EH (cell line): ENCODE measurements at regions not wholly inside any gene's neighbourhood (a gene's known extent, or its start where the extent isn't known, plus 50 kb on each side); places are given as distances from the start of the nearest gene placed in this dataset.

ENCODE experiments used
- DNase-seq: peaks from one replicate; pipeline ENCODE4 v3.0.0-alpha.2; 2015; ENCODE audit warnings: low read depth

DNA sequence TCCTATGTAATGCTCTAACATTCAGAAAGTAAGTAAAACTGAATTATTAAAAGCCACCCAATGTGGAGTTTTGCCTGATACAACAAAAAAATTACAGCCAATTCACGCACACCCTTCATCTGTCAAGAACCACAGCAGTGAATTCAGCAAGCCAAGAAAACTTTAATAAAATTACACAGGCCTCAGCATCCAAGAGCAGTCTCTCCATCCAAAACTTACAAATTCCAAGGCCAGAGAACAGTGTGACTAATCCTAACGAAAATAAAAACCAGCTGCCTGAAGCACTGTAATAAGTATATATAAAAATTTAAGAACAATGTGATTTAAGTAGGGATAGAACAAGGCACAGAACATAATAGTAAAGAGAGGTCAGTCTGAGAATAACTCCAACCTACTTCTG is 54.2 kb downstream of the SIX6 start:
- peak; percentile 73 for DNase-seq

DNA sequence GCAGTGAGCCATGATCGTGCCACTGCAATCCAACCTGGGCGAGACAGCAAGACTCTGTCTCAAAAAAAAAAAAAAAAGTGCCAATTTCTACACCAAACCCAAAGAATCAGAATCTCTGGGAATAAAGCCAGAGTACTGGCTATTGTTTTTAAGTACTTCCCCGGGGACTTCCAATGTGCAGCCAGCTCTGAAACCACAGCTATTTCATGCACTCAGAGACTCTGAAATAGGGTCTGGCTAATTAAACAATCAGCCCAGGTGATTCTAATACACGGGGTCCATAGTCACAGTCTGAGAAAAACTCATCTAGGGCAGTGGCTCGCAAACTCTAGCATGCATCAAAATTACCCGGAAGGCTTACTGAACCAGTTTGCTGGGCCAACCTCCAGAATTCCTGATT is 56.3 kb downstream of the SIX6 start:
- peak; percentile 66 for DNase-seq

DNA sequence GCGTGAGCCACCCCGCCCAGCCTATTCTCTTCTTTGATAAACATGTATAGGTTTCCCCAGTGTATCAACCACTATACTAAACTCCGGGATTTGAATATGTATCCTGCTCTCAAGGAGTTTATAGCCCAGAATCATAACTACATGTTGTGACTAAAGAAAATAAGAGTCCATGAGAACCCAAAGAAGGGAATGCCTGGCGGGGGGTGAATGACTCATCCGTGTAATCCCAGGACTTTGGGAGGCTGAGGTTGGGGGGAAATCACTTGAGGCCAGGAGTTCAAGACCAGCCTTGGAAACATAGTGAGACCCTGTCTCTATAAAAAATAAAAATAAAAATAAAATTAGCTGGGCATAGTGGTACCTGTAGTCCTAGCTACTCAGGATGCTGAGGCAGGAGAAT is 57.2 kb downstream of the SIX6 start:
- peak; percentile 30 for DNase-seq

DNA sequence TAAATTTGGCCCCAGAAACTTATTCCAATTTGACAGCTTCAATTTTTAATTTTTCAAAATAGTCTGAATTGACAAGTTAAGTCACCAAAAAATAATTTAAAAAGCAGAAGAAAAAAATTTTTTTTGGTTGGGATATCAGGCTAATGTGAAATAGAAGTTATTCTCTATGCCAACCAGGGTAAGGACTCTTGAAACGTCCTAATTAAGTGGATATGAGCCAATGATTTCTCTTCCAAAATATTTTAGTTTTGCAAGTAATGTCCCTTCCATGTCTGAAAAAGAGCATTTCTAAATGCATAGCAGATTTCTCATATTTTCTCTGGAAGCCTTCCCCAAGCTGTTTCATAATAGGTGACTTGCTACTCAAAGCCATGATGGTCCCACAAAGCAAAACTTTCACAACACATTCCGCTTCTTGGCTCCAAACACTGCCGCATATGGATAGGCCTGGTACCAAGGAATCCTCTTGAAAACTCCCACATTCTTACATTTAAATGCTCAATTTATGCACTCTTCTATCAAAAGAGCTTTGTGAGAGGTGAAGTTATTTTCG is 65.1 kb downstream of the SIX6 start:
- DNase-seq, result peak; percentile 5

DNA sequence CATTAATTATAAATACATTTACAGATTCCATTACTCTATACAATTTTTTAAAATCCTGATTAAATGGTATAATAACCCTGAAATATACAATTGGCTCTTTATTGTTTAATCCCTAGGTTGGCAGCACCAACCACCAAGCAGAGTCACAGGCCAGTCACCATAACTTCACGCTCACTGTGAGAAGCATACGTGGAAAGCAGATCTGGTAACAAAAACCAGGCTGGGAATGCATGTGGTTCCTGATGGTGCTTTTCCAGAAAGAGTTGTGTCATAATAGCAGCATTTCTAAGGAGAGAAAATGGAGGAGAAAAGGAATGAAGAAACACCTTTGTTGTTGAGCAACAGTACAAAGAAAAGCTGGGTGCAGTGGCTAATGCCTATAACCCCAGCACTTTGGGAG is 66.1 kb downstream of the SIX6 start:
- no peak for DNase-seq

DNA sequence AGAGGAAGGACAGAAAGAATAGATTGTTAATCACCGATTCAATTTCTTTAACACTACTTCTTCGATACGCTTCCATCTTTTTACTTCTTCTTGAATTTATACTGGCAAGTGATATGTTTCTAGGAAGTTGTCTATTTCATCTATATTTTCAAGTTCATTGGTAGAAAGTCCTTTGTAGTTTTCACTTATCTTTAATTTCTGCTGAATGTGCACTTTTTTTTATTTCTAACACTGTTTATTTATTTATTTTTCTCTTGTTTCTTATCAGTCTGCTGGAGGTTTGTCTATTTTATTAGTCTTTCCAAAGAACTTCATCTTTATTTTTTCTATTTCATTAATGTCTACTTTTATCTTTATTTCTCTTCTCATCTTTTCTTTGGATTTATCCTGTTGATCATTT is 63.6 kb downstream of the SIX1 start:
- DNase-seq, result no peak

DNA sequence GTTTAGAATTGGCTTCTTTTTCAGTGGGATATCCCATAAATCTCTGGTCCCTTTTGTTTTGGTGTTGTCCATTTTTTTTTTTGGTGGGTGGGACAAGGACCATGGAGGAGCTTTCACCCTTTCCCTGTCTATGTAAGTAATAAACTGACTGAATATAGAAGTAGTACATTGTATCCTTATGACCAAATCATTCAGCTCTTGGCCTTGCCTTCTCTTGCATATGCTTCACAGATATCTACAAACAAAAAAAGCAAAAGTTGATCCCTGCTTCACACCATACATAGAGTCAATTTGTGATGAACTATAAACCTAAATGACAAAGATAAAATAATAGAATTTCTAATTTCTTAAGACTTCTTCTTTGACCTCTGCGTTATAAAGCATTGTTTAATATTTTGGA is 59.8 kb downstream of the SIX1 start:
- no peak for DNase-seq

DNA sequence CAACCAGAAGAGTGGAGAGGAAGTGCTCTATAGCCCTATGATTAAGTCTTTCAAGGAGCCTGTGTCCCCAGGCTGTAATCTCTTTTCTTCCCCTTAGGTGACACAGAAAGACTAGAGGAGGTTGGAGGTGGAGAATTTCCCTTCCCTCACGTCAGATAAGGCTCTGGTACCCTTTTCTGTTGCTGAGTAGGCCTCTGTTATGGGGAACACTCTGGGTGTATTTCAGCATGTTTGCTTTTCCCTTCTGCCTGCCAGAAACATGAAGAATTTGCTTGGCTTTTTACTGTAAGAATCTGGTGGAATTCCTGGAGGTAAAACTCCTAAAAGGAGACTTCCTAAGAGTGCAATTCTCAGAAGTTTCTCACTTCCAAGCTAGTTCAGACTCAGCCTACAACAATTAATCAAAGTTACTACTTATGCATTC is 58.3 kb downstream of the SIX1 start:
- peak; percentile 41 for DNase-seq
